GM12878 (cell line): ENCODE measurements at regions not wholly inside any gene's neighbourhood (a gene's known extent, or its start where the extent isn't known, plus 50 kb on each side); places are given as distances from the start of the nearest gene placed in this dataset.
A peak's percentile ranks its signal among the peaks of the same experiment; 100 is the strongest.

Experiments used
- ATAC-seq: fragments of 200-7000 bp; cut with Tn5 transposase; 3 replicates; pipeline ENCODE4 v1.9.1; 2020; ENCODE audit warnings: mild to moderate bottlenecking, moderate library complexity
- BruUV-seq: library from RNA; stranded (reverse); fragments of 400-500 nt; replicated peaks from 2 replicates; lab custom pipeline; 2021; lab: Mats Ljungman, UMichigan
- CTCF ChIA-PET: fragments of 300-600 bp; sonication (Branson Sonifier 250); formaldehyde crosslinking; extraction: SDS; loops from one replicate; lab custom pipeline; 2021; ENCODE audit warnings: inconsistent platforms; lab: Yijun Ruan, JAX
- POLR2A ChIA-PET: fragments of 350-600 bp; formaldehyde crosslinking; extraction: SDS; loops from one replicate; lab custom pipeline; 2021; ENCODE audit warnings: inconsistent platforms; lab: Charles Lee
- RAD21 ChIA-PET: fragments of 300-600 bp; sonication (Branson Sonifier 250); formaldehyde crosslinking; loops from one replicate; lab custom pipeline; 2023; ENCODE audit warnings: antibody characterized with exemption; ENCODE audit not compliant: unreplicated experiment; lab: Charles Lee
- SMC1A ChIA-PET: fragments of 300-600 bp; sonication (Branson Sonifier 250); formaldehyde crosslinking; loops from one replicate; lab custom pipeline; 2023; ENCODE audit not compliant: unreplicated experiment, uncharacterized antibody; lab: Charles Lee
- DNase-seq: peaks from one replicate; pipeline ENCODE4 v3.0.0-alpha.2; 2011; ENCODE audit warnings: low read depth, low spot score
- FAIRE-seq: peaks from 3 replicates; lab custom pipeline; 2011; peaks lifted over from hg19 to GRCh38; lab: Jason Lieb, UNC
- H2AFZ ChIP-seq: 2 replicates; pipeline ENCODE4 v1.6.0; 2011; ENCODE audit warnings: low read depth, low read length, control low read depth; ENCODE audit not compliant: control insufficient read depth
- H3K27ac ChIP-seq: 2 replicates; pipeline ENCODE4 v1.5.1; 2011; ENCODE audit warnings: control low read depth; ENCODE audit not compliant: control insufficient read depth, insufficient read depth
- H3K27me3 ChIP-seq, 2 experiments: replicated peaks in 1 of 2; 2 replicates each; pipeline versions ENCODE4 v1.6.0 to v1.6.1; 2011; ENCODE audit warnings: low read length in 1 of 2; ENCODE audit not compliant: control insufficient read depth in 2 of 2, insufficient read depth in 2 of 2
- H3K36me3 ChIP-seq, 2 experiments: 2 replicates each; pipeline ENCODE4 v1.5.1; 2011; ENCODE audit warnings: low read length in 1 of 2; ENCODE audit not compliant: control insufficient read depth in 2 of 2, insufficient read depth in 2 of 2
- H3K4me1 ChIP-seq: 2 replicates; pipeline ENCODE4 v1.6.1; 2011; ENCODE audit warnings: mild to moderate bottlenecking, low read length, moderate library complexity, mixed read lengths; ENCODE audit not compliant: control insufficient read depth, insufficient read depth
- H3K4me2 ChIP-seq: 2 replicates; pipeline ENCODE4 v1.6.0; 2011; ENCODE audit warnings: control low read depth; ENCODE audit not compliant: control insufficient read depth, insufficient read depth
- H3K4me3 ChIP-seq: fragments of 200-600 bp; sonication (generic); 2 replicates; pipeline ENCODE4 v1.5.1; 2016
- H3K79me2 ChIP-seq: 2 replicates; pipeline ENCODE4 v1.6.0; 2011; ENCODE audit warnings: low read length; ENCODE audit not compliant: control insufficient read depth, insufficient read depth
- H3K9ac ChIP-seq: 2 replicates; pipeline ENCODE4 v1.8.0; 2011; ENCODE audit warnings: low read length, control low read depth, mixed read lengths; ENCODE audit not compliant: control insufficient read depth, insufficient read depth
- H3K9me3 ChIP-seq: replicated peaks from 3 replicates; pipeline ENCODE4 v1.5.1; 2011; ENCODE audit warnings: mild to moderate bottlenecking, low read length; ENCODE audit not compliant: control insufficient read depth, insufficient read depth
- H4K20me1 ChIP-seq: 2 replicates; pipeline ENCODE4 v1.6.0; 2011; ENCODE audit not compliant: control insufficient read depth, insufficient read depth
- BCL3 ChIP-seq: IDR thresholded peaks from 2 replicates; pipeline ENCODE4 v1.6.1; 2011; ENCODE audit warnings: borderline replicate concordance, low read depth, mild to moderate bottlenecking, moderate library complexity, low read length; ENCODE audit not compliant: insufficient read depth, poor library complexity, severe bottlenecking
- HSF1 ChIP-seq: fragments of 150-350 bp; IDR thresholded peaks from 2 replicates; pipeline ENCODE4 v1.6.1; 2014; ENCODE audit warnings: mild to moderate bottlenecking, low read depth, low read length
- MTA3 ChIP-seq: IDR thresholded peaks from 2 replicates; pipeline ENCODE4 v1.6.1; 2012; ENCODE audit warnings: low read length, inconsistent platforms, borderline replicate concordance
- RCOR1 ChIP-seq: conservative IDR thresholded peaks from 2 replicates; pipeline ENCODE4 v1.6.1; 2012; ENCODE audit warnings: low read depth, low read length, improper control_type of control experiment
- WGBS: methylation state at CpG from one replicate; pipeline ENCODE4 v1.1.6; 2016; ENCODE audit warnings: low lambda C conversion rate; ENCODE audit not compliant: insufficient replicate concordance, insufficient coverage; ENCODE audit errors: missing lambda C conversion rate; 5-methylcytosine and 5-hydroxymethylcytosine counted together
- in situ Hi-C: fragments of 300-500 bp; cut with MboI; formaldehyde crosslinking; loops from 9 replicates; pipeline ENCODE4 v1.14.3; 2018; ENCODE audit warnings: mixed read lengths
- intact Hi-C: fragments of 100-400 bp; cut with micrococcal nuclease; formaldehyde crosslinking; loops from one replicate; pipeline ENCODE4 v1.14.2; 2022; ENCODE audit not compliant: unreplicated experiment

- TF ChIP-seq RCOR1 (no peak), MTA3 (no peak), HSF1 (no peak), BCL3 (peak; percentile 72)
- no peak overlapping the region for H3K4me3 ChIP-seq
- ChIA-PET RAD21 (interaction anchor here (0.7 kb wide), 1 partner anchor 156 kb away, joined by 3 read pairs; no protein-coding TSS in a partner anchor), SMC1A (no interaction called here), POLR2A (no interaction called here), CTCF (no interaction called here)
- BruUV-seq: no TSS peak
- no peak for FAIRE-seq
- no peak for DNase-seq
- no peak overlapping the region for H3K4me2 ChIP-seq
- WGBS: 61% methylated on average over 8 of the region's 8 CpGs
- in situ Hi-C loops: no loop called here
- H3K9ac ChIP-seq: no peak overlapping the region
- ATAC-seq: no peak
- intact Hi-C loops: no loop called here
- no peak overlapping the region for H2AFZ ChIP-seq
- no peaks in the 10 kb centered on the region for H3K36me3 ChIP-seq
- no peaks in the 10 kb centered on the region; the same call in 2 of the 3 replicates for H3K9me3 ChIP-seq
- no peaks in the 10 kb centered on the region for H3K4me1 ChIP-seq
- no peaks in the 10 kb centered on the region for H3K27me3 ChIP-seq
- no peaks in the 10 kb centered on the region for H4K20me1 ChIP-seq
- no peak overlapping the region for H3K27ac ChIP-seq
- no peaks in the 10 kb centered on the region for H3K79me2 ChIP-seq
Measured at GRCh38 chr15:27672537-27672936, 426.6 kb downstream of the OCA2 start.
